H9 (cell line): ENCODE measurements at regions not wholly inside any gene's neighbourhood (a gene's known extent, or its start where the extent isn't known, plus 50 kb on each side); places are given as distances from the start of the nearest gene placed in this dataset.

Experiments used
- DNase-seq: peaks from one replicate; pipeline ENCODE4 v3.0.0-alpha.2; 2017
- H2AFZ ChIP-seq: one replicate; pipeline ENCODE4 v1.6.1; 2013; ENCODE audit warnings: mild to moderate bottlenecking, low read length, control low read depth, moderate library complexity
- H2AK5ac ChIP-seq: 2 replicates; pipeline ENCODE4 v1.6.1; 2013; ENCODE audit warnings: low read length, control low read depth, mixed read lengths; ENCODE audit not compliant: insufficient read length
- H2BK120ac ChIP-seq: one replicate; pipeline ENCODE4 v1.6.1; 2013; ENCODE audit warnings: low read depth, mild to moderate bottlenecking, low read length, control low read depth, inconsistent platforms; ENCODE audit not compliant: poor library complexity, severe bottlenecking
- H2BK12ac ChIP-seq: 2 replicates; pipeline ENCODE4 v1.6.1; 2013; ENCODE audit warnings: low read length, control low read depth, mixed read lengths, low read depth; ENCODE audit not compliant: insufficient read length
- H2BK15ac ChIP-seq: 2 replicates; pipeline ENCODE4 v1.6.1; 2013; ENCODE audit warnings: low read depth, low read length, control low read depth
- H2BK20ac ChIP-seq: one replicate; pipeline ENCODE4 v1.6.1; 2013; ENCODE audit warnings: low read depth, mild to moderate bottlenecking, low read length, control low read depth, inconsistent platforms; ENCODE audit not compliant: poor library complexity, severe bottlenecking
- H2BK5ac ChIP-seq: 2 replicates; pipeline ENCODE4 v1.6.1; 2013; ENCODE audit warnings: low read length, control low read depth, mixed read lengths; ENCODE audit not compliant: insufficient read length
- H3K14ac ChIP-seq: 2 replicates; pipeline ENCODE4 v1.6.1; 2013; ENCODE audit warnings: low read length, control low read depth; ENCODE audit not compliant: insufficient read depth
- H3K18ac ChIP-seq: 2 replicates; pipeline ENCODE4 v1.6.1; 2013; ENCODE audit warnings: low read depth, mild to moderate bottlenecking, mixed read lengths, low read length, control low read depth; ENCODE audit not compliant: insufficient read length
- H3K23ac ChIP-seq: 2 replicates; pipeline ENCODE4 v1.6.1; 2013; ENCODE audit warnings: low read length, control low read depth, mixed read lengths, low read depth; ENCODE audit not compliant: insufficient read length
- H3K23me2 ChIP-seq: 2 replicates; pipeline ENCODE4 v1.6.1; 2013; ENCODE audit warnings: low read depth, mild to moderate bottlenecking, mixed read lengths, low read length, control low read depth; ENCODE audit not compliant: insufficient read length, poor library complexity, severe bottlenecking
- H3K27ac ChIP-seq: 2 replicates; pipeline ENCODE4 v1.5.1; 2013; ENCODE audit warnings: low read length, control low read depth, mixed read lengths, low read depth; ENCODE audit not compliant: insufficient read length
- H3K27me3 ChIP-seq: 2 replicates; pipeline ENCODE4 v1.6.1; 2013; ENCODE audit warnings: low read length, control low read depth, inconsistent platforms; ENCODE audit not compliant: insufficient read depth
- H3K4ac ChIP-seq: 2 replicates; pipeline ENCODE4 v1.6.1; 2013; ENCODE audit warnings: low read depth, mild to moderate bottlenecking, control low read depth, inconsistent platforms, low read length, moderate library complexity
- H3K4me1 ChIP-seq: 2 replicates; pipeline ENCODE4 v1.6.1; 2013; ENCODE audit warnings: low read length, control low read depth, inconsistent platforms; ENCODE audit not compliant: insufficient read depth
- H3K4me2 ChIP-seq: 2 replicates; pipeline ENCODE4 v1.6.1; 2013; ENCODE audit warnings: low read length, control low read depth, mixed read lengths; ENCODE audit not compliant: insufficient read length, insufficient read depth
- H3K56ac ChIP-seq: 2 replicates; pipeline ENCODE4 v1.6.1; 2013; ENCODE audit warnings: low read depth, mild to moderate bottlenecking, mixed read lengths, low read length, control low read depth; ENCODE audit not compliant: insufficient read length
- H3K79me1 ChIP-seq: 2 replicates; pipeline ENCODE4 v1.6.1; 2013; ENCODE audit warnings: low read depth, mild to moderate bottlenecking, moderate library complexity, low read length, control low read depth, inconsistent platforms; ENCODE audit not compliant: insufficient read depth, poor library complexity, severe bottlenecking
- H3K79me2 ChIP-seq: 2 replicates; pipeline ENCODE4 v1.6.1; 2013; ENCODE audit warnings: low read length, control low read depth, inconsistent platforms; ENCODE audit not compliant: insufficient read depth
- H3K9ac ChIP-seq: 2 replicates; pipeline ENCODE4 v1.6.1; 2013; ENCODE audit warnings: low read length, control low read depth, mixed read lengths; ENCODE audit not compliant: insufficient read length; ENCODE audit errors: extremely low read depth
- H3K9me3 ChIP-seq: one replicate; pipeline ENCODE4 v1.6.1; 2013; ENCODE audit warnings: low read depth, low read length, inconsistent platforms; ENCODE audit not compliant: control insufficient read depth
- H3T11ph ChIP-seq: one replicate; pipeline ENCODE4 v1.6.1; 2013; ENCODE audit warnings: mild to moderate bottlenecking, low read length, control low read depth, inconsistent platforms
- H4K20me1 ChIP-seq: one replicate; pipeline ENCODE4 v1.6.1; 2013; ENCODE audit not compliant: control insufficient read depth, insufficient read length, insufficient read depth
- H4K5ac ChIP-seq: 2 replicates; pipeline ENCODE4 v1.6.1; 2013; ENCODE audit warnings: low read depth, mild to moderate bottlenecking, mixed read lengths, low read length, control low read depth; ENCODE audit not compliant: insufficient read length
- H4K8ac ChIP-seq: replicated peaks from 2 replicates; pipeline ENCODE4 v1.6.1; 2013; ENCODE audit warnings: low read length, control low read depth, mixed read lengths, low read depth; ENCODE audit not compliant: insufficient read length
- H4K91ac ChIP-seq: 2 replicates; pipeline ENCODE4 v1.6.1; 2013; ENCODE audit warnings: low read depth, mild to moderate bottlenecking, moderate library complexity, mixed read lengths, low read length, control low read depth; ENCODE audit not compliant: insufficient read length
- H3K27ac Mint-ChIP-seq, 3 experiments: 2 replicates in 2 of 3; 3 replicates in 1 of 3; pipeline ENCODE4 v1.8.0; 2020 to 2021; ENCODE audit warnings: mixed read lengths in 3 of 3, mild to moderate bottlenecking in 1 of 3, moderate library complexity in 1 of 3
- H3K27me3 Mint-ChIP-seq: 2 replicates; pipeline ENCODE4 v1.8.0; 2021; ENCODE audit warnings: low read depth, mild to moderate bottlenecking, moderate library complexity, mixed read lengths
- H3K36me3 Mint-ChIP-seq, 3 experiments: 2 replicates in 2 of 3; 3 replicates in 1 of 3; pipeline ENCODE4 v1.8.0; 2020 to 2021; ENCODE audit warnings: low read depth in 3 of 3, mixed read lengths in 3 of 3; ENCODE audit not compliant: insufficient read depth in 1 of 3
- H3K4me1 Mint-ChIP-seq, 2 experiments: 2 replicates each; pipeline ENCODE4 v1.8.0; 2020; ENCODE audit warnings: mixed read lengths in 2 of 2
- H3K4me3 Mint-ChIP-seq, 2 experiments: 2 replicates in 1 of 2; 3 replicates in 1 of 2; pipeline ENCODE4 v1.8.0; 2020 to 2021; ENCODE audit warnings: mild to moderate bottlenecking in 2 of 2, mixed read lengths in 2 of 2, moderate library complexity in 1 of 2
- H3K9me3 Mint-ChIP-seq, 2 experiments: 2 replicates in 1 of 2; 3 replicates in 1 of 2; pipeline ENCODE4 v1.8.0; 2020; ENCODE audit warnings: mild to moderate bottlenecking in 2 of 2, mixed read lengths in 2 of 2, moderate library complexity in 1 of 2
- CTCF ChIP-seq: fragments of 200-600 bp; sonication (generic); conservative IDR thresholded peaks from 3 replicates; pipeline ENCODE4 v1.8.0; 2021; ENCODE audit warnings: antibody characterized with exemption, mild to moderate bottlenecking
- WGBS: extraction: QIAGEN DNeasy Blood & Tissue Kit; methylation state at CpG from one replicate; pipeline ENCODE4 v1.1.7; 2013; ENCODE audit warnings: missing lambda C conversion rate, low lambda C conversion rate, mixed read lengths; ENCODE audit not compliant: insufficient read length; ENCODE audit errors: extremely low coverage; 5-methylcytosine and 5-hydroxymethylcytosine counted together

DNA sequence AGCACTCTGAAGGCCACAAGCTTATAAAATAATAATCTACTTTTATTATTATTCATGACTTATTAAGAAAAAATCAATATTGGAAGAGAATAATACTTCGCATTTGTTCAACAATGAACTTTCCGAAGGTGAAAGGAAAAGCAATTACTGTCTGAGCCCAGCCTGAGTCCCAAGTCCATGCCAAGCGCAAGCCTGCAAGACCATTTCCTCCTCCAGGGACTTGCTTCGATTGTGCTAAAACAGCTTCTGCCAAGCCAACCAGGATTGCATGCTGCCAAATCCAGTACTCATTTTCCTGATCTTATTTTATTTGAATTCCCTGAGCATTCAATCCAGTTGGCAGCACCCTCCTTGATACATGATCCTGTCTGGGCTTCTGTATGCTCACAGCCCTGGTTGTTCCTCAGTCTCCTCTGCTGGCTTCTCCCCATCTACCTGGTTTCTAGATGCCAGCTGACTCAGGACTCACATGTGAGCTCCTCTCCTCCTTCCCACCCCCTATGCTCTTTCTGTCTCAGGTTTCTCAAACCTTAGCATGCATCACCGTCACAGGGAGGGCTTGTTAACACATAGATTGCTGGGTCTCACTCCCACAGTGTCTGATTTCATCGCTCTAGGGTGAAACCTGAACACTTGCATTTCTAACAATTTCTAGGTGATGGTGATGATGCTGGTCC is 55.9 kb upstream of the PSMF1 start:
- TF ChIP-seq CTCF = no peak
- Mint-ChIP-seq H3K27me3 (peaks cover 27% of the 10 kb centered on the region), H3K27ac (no peak overlapping the region), H3K9me3 (peaks cover 0 to 2% of the 10 kb centered on the region in 2 experiments; a peak in 1 of 5 replicates), H3K36me3 (no peaks in the 10 kb centered on the region), H3K4me1 (peaks cover 4% of the 10 kb centered on the region in 2 experiments), H3K4me3 (no peak overlapping the region)
- Histone ChIP-seq H4K8ac (no peak overlapping the region), H3K14ac (no peak overlapping the region), H3T11ph (no peak overlapping the region), H3K79me1 (no peaks in the 10 kb centered on the region), H2BK20ac (no peak overlapping the region), H2AK5ac (no peak overlapping the region), H3K27me3 (no peaks in the 10 kb centered on the region), H2AFZ (no peak overlapping the region), H4K20me1 (no peaks in the 10 kb centered on the region), H3K9ac (no peak overlapping the region), H3K23ac (no peak overlapping the region), H3K56ac (no peak overlapping the region), H3K4ac (no peak overlapping the region), H3K79me2 (no peaks in the 10 kb centered on the region), H4K91ac (no peak overlapping the region), H3K4me2 (no peak overlapping the region), H2BK120ac (no peak overlapping the region), H2BK5ac (no peak overlapping the region), H3K4me1 (no peaks in the 10 kb centered on the region; the same call in 1 of the 2 replicates), H3K18ac (no peak overlapping the region), H3K27ac (no peak overlapping the region), H3K9me3 (no peaks in the 10 kb centered on the region), H2BK12ac (no peak overlapping the region), H2BK15ac (no peak overlapping the region), H4K5ac (peak overlapping the region; percentile 36), H3K23me2 (no peaks in the 10 kb centered on the region)
- DNase-seq = no peak
- no CpG with 5 or more reads among the region's 6 CpGs for WGBS
